GM23338 (cell line): ENCODE measurements at regions not wholly inside any gene's neighbourhood (a gene's known extent, or its start where the extent isn't known, plus 50 kb on each side); places are given as distances from the start of the nearest gene placed in this dataset.

Experiments
- ATAC-seq: fragments of 200-7000 bp; cut with Tn5 transposase; 3 replicates; pipeline ENCODE4 v1.9.1; 2020
- DNase-seq: peaks from one replicate; pipeline ENCODE4 v3.0.0-alpha.2; 2015; ENCODE audit warnings: low spot score
- H2AFZ ChIP-seq: fragments of 200-600 bp; sonication (generic); 2 replicates; pipeline ENCODE4 v1.8.0; 2016; ENCODE audit warnings: antibody characterized with exemption, mild to moderate bottlenecking, moderate library complexity
- H3F3A ChIP-seq: fragments of 200-600 bp; sonication (generic); replicated peaks from 2 replicates; pipeline ENCODE4 v1.8.0; 2017; ENCODE audit warnings: antibody characterized with exemption, mixed run types, low read depth
- H3K27ac ChIP-seq: fragments of 200-600 bp; sonication (generic); 2 replicates; pipeline ENCODE4 v1.6.1; 2016; ENCODE audit warnings: low read depth
- H3K27me3 ChIP-seq: fragments of 200-600 bp; sonication (generic); 2 replicates; pipeline ENCODE4 v1.8.0; 2016; ENCODE audit warnings: mild to moderate bottlenecking, mixed run types, moderate library complexity; ENCODE audit not compliant: insufficient read depth
- H3K36me3 ChIP-seq: fragments of 200-600 bp; sonication (generic); 2 replicates; pipeline ENCODE4 v1.8.0; 2016; ENCODE audit warnings: mild to moderate bottlenecking; ENCODE audit not compliant: insufficient read depth
- H3K4me1 ChIP-seq: fragments of 200-600 bp; sonication (generic); 2 replicates; pipeline ENCODE4 v1.8.0; 2016; ENCODE audit warnings: mild to moderate bottlenecking, moderate library complexity; ENCODE audit not compliant: insufficient read depth
- H3K4me2 ChIP-seq: fragments of 200-600 bp; sonication (generic); 2 replicates; pipeline ENCODE4 v1.7.1; 2017; ENCODE audit warnings: mixed run types
- H3K4me3 ChIP-seq: fragments of 200-600 bp; sonication (generic); 2 replicates; pipeline ENCODE4 v1.6.1; 2016; ENCODE audit warnings: mixed run types
- H3K79me2 ChIP-seq: fragments of 200-600 bp; sonication (generic); replicated peaks from 2 replicates; pipeline ENCODE4 v1.8.0; 2017; ENCODE audit warnings: mild to moderate bottlenecking; ENCODE audit not compliant: insufficient read depth
- H3K9me2 ChIP-seq: fragments of 200-600 bp; sonication (generic); 2 replicates; pipeline ENCODE4 v1.8.0; 2017; ENCODE audit not compliant: insufficient read depth
- H4K20me1 ChIP-seq: fragments of 200-600 bp; sonication (generic); replicated peaks from 2 replicates; pipeline ENCODE4 v1.8.0; 2017; ENCODE audit warnings: mild to moderate bottlenecking; ENCODE audit not compliant: insufficient read depth
- H3K27ac Mint-ChIP-seq: 2 replicates; pipeline ENCODE4 v1.8.0; 2020; ENCODE audit warnings: inconsistent platforms, mild to moderate bottlenecking, moderate library complexity, mixed read lengths
- H3K27me3 Mint-ChIP-seq: 3 replicates; pipeline ENCODE4 v1.8.0; 2022; ENCODE audit warnings: low read depth, mild to moderate bottlenecking, moderate library complexity, mixed read lengths, inconsistent platforms; ENCODE audit not compliant: insufficient read depth, poor library complexity
- H3K36me3 Mint-ChIP-seq: 3 replicates; pipeline ENCODE4 v1.8.0; 2021; ENCODE audit warnings: low read depth, mild to moderate bottlenecking, inconsistent platforms, moderate library complexity, mixed read lengths
- H3K4me1 Mint-ChIP-seq: 3 replicates; pipeline ENCODE4 v1.8.0; 2020; ENCODE audit warnings: mild to moderate bottlenecking, inconsistent platforms, mixed read lengths
- H3K4me3 Mint-ChIP-seq: 3 replicates; pipeline ENCODE4 v1.8.0; 2021; ENCODE audit warnings: moderate library complexity, mild to moderate bottlenecking, inconsistent platforms, mixed read lengths
- H3K9me3 Mint-ChIP-seq: 3 replicates; pipeline ENCODE4 v1.8.0; 2020; ENCODE audit warnings: moderate library complexity, mild to moderate bottlenecking, inconsistent platforms, mixed read lengths
- EZH2 ChIP-seq: fragments of 200-600 bp; sonication (generic); IDR thresholded peaks from one replicate; pipeline ENCODE4 v1.8.0; 2017; ENCODE audit warnings: antibody characterized with exemption, mild to moderate bottlenecking, low read depth; ENCODE audit not compliant: unreplicated experiment
- JUNB ChIP-seq: IDR thresholded peaks from one replicate; pipeline ENCODE4 v1.6.1; 2016; ENCODE audit warnings: antibody characterized with exemption; ENCODE audit not compliant: unreplicated experiment
- STAT1 ChIP-seq: IDR thresholded peaks from one replicate; pipeline ENCODE4 v1.6.1; 2016; ENCODE audit warnings: antibody characterized with exemption; ENCODE audit not compliant: unreplicated experiment
- ZNF114 ChIP-seq: fragments of 250-450 bp; sonication (Bioruptor Pico); IDR thresholded peaks from 2 replicates; pipeline ENCODE4 v1.5.0; 2020; ENCODE audit warnings: mild to moderate bottlenecking, moderate library complexity
- ZNF331 ChIP-seq: fragments of 250-450 bp; sonication (Bioruptor Pico); IDR thresholded peaks from 2 replicates; pipeline ENCODE4 v1.5.0; 2020; ENCODE audit warnings: low read depth, mild to moderate bottlenecking, moderate library complexity
- TF ChIP-seq, protein P1 (sequence below): fragments of 250-450 bp; sonication (Bioruptor Pico); IDR thresholded peaks from 2 replicates; pipeline ENCODE4 v1.5.0; 2020; ENCODE audit warnings: mild to moderate bottlenecking, moderate library complexity
- TF ChIP-seq, protein P2 (sequence below): IDR thresholded peaks from one replicate; pipeline ENCODE4 v1.6.1; 2018; ENCODE audit warnings: antibody characterized with exemption; ENCODE audit not compliant: unreplicated experiment

DNA sequence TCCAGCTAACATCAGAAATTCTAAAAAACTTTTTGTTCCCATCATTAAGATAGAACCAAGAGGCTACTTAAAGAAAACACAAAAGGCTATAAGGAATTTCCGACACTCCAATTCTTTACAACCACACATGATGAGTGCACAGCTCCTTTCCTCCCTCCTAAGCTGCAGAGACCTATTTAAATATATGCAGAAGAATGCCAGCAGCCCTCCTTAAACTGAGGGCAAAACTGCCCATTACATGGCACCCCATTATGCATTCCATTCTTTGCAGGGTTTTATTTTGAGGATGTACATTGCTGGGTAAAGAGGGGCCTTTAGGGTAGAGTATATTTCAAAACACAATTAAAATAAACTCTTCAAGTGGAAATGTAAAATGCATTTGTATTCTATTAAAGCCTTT is 502.9 kb downstream of the RASEF start (continued):
- TF ChIP-seq, protein P1, sequence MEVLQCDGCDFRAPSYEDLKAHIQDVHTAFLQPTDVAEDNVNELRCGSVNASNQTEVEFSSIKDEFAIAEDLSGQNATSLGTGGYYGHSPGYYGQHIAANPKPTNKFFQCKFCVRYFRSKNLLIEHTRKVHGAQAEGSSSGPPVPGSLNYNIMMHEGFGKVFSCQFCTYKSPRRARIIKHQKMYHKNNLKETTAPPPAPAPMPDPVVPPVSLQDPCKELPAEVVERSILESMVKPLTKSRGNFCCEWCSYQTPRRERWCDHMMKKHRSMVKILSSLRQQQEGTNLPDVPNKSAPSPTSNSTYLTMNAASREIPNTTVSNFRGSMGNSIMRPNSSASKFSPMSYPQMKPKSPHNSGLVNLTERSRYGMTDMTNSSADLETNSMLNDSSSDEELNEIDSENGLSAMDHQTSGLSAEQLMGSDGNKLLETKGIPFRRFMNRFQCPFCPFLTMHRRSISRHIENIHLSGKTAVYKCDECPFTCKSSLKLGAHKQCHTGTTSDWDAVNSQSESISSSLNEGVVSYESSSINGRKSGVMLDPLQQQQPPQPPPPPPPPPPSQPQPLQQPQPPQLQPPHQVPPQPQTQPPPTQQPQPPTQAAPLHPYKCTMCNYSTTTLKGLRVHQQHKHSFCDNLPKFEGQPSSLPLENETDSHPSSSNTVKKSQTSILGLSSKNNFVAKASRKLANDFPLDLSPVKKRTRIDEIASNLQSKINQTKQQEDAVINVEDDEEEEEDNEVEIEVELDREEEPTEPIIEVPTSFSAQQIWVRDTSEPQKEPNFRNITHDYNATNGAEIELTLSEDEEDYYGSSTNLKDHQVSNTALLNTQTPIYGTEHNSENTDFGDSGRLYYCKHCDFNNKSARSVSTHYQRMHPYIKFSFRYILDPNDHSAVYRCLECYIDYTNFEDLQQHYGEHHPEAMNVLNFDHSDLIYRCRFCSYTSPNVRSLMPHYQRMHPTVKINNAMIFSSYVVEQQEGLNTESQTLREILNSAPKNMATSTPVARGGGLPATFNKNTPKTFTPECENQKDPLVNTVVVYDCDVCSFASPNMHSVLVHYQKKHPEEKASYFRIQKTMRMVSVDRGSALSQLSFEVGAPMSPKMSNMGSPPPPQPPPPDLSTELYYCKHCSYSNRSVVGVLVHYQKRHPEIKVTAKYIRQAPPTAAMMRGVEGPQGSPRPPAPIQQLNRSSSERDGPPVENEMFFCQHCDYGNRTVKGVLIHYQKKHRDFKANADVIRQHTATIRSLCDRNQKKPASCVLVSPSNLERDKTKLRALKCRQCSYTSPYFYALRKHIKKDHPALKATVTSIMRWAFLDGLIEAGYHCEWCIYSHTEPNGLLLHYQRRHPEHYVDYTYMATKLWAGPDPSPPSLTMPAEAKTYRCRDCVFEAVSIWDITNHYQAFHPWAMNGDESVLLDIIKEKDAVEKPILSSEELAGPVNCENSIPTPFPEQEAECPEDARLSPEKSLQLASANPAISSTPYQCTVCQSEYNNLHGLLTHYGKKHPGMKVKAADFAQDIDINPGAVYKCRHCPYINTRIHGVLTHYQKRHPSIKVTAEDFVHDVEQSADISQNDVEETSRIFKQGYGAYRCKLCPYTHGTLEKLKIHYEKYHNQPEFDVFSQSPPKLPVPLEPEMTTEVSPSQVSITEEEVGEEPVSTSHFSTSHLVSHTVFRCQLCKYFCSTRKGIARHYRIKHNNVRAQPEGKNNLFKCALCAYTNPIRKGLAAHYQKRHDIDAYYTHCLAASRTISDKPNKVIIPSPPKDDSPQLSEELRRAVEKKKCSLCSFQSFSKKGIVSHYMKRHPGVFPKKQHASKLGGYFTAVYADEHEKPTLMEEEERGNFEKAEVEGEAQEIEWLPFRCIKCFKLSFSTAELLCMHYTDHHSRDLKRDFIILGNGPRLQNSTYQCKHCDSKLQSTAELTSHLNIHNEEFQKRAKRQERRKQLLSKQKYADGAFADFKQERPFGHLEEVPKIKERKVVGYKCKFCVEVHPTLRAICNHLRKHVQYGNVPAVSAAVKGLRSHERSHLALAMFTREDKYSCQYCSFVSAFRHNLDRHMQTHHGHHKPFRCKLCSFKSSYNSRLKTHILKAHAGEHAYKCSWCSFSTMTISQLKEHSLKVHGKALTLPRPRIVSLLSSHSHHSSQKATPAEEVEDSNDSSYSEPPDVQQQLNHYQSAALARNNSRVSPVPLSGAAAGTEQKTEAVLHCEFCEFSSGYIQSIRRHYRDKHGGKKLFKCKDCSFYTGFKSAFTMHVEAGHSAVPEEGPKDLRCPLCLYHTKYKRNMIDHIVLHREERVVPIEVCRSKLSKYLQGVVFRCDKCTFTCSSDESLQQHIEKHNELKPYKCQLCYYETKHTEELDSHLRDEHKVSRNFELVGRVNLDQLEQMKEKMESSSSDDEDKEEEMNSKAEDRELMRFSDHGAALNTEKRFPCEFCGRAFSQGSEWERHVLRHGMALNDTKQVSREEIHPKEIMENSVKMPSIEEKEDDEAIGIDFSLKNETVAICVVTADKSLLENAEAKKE (CRISPR knock-in tag): no peak

DNA sequence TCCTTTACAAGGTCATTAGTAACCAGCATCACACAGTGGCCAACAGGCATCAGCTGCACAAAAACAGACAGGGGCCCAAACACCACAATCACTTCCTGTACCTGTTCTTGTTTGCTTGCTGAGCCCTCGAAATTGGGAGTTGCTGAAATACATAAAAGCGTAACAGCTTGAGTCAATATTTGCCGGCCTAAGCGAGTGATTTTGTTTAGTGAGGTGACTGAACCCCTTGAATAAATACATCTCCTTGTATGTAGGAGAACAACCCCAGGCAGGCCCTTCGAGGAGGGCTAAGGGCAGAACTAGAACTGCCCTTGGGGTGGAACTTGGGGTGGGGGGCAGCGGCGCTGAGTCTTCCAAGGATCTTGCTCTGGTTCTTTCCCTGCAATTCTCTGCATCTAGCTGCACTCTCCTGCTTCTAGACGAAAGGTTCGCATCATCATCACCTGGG is 502.5 kb downstream of the RASEF start:
- Mint-ChIP-seq H3K4me1 (peaks cover 10% of the 10 kb centered on the region), H3K9me3 (no peaks in the 10 kb centered on the region), H3K27me3 (no peaks in the 10 kb centered on the region), H3K36me3 (no peaks in the 10 kb centered on the region), H3K4me3 (no peak overlapping the region), H3K27ac (no peak overlapping the region)
- peaks cover 4% of the 10 kb centered on the region; the same call in 1 of the 2 replicates for H3K9me2 ChIP-seq
- H4K20me1 ChIP-seq: no peaks in the 10 kb centered on the region
- H2AFZ ChIP-seq: no peak overlapping the region; the same call in none of the 2 replicates
- no peaks in the 10 kb centered on the region for H3K4me1 ChIP-seq
- H3K4me2 ChIP-seq: no peak overlapping the region
- no peak overlapping the region for H3K27ac ChIP-seq
- ATAC-seq (no peak), DNase-seq (no peak)
- H3K36me3 ChIP-seq: no peaks in the 10 kb centered on the region; the same call in 1 of the 2 replicates
- no peaks in the 10 kb centered on the region for H3K27me3 ChIP-seq
- H3F3A ChIP-seq: no peaks in the 10 kb centered on the region
- H3K79me2 ChIP-seq: no peaks in the 10 kb centered on the region
- no peak overlapping the region for H3K4me3 ChIP-seq
- TF ChIP-seq ZNF331 (CRISPR knock-in tag) (no peak), ZNF114 (CRISPR knock-in tag) (no peak), JUNB (no peak), EZH2 (no peak), STAT1 (no peak)
- TF ChIP-seq, protein P2, sequence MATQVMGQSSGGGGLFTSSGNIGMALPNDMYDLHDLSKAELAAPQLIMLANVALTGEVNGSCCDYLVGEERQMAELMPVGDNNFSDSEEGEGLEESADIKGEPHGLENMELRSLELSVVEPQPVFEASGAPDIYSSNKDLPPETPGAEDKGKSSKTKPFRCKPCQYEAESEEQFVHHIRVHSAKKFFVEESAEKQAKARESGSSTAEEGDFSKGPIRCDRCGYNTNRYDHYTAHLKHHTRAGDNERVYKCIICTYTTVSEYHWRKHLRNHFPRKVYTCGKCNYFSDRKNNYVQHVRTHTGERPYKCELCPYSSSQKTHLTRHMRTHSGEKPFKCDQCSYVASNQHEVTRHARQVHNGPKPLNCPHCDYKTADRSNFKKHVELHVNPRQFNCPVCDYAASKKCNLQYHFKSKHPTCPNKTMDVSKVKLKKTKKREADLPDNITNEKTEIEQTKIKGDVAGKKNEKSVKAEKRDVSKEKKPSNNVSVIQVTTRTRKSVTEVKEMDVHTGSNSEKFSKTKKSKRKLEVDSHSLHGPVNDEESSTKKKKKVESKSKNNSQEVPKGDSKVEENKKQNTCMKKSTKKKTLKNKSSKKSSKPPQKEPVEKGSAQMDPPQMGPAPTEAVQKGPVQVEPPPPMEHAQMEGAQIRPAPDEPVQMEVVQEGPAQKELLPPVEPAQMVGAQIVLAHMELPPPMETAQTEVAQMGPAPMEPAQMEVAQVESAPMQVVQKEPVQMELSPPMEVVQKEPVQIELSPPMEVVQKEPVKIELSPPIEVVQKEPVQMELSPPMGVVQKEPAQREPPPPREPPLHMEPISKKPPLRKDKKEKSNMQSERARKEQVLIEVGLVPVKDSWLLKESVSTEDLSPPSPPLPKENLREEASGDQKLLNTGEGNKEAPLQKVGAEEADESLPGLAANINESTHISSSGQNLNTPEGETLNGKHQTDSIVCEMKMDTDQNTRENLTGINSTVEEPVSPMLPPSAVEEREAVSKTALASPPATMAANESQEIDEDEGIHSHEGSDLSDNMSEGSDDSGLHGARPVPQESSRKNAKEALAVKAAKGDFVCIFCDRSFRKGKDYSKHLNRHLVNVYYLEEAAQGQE: no peak
